ENCODE measurements at regions not wholly inside any gene's neighbourhood (a gene's known extent, or its start where the extent isn't known, plus 50 kb on each side); places are given as distances from the start of the nearest gene placed in this dataset.

GRCh38 chr11:41872426-41872825 lies 413.0 kb upstream of the LRRC4C start:
- Mint-ChIP-seq H3K9me3 (peaks cover under 1 to 23% (median 9%) of the 10 kb centered on the region in 11 donors), H3K36me3 (no peaks in the 10 kb centered on the region), H3K4me1 (no peaks in the 10 kb centered on the region), H3K27me3 (no peaks in the 10 kb centered on the region), H3K27ac (no peak overlapping the region), H3K4me3 (no peak overlapping the region)
- ChIA-PET POLR2A (no interaction called here), CTCF (no interaction called here)
- Histone ChIP-seq H3K9me3 (ENCODE audit: control insufficient read depth in 2 of 3, low read length in 3 of 3) (peaks cover 0 to 7% (median 0%) of the 10 kb centered on the region in 3 experiments), H3K4me3 (ENCODE audit: low read length) (no peak overlapping the region), H3K36me3 (ENCODE audit: control insufficient read depth in 2 of 3, insufficient read depth in 3 of 3, low read length in 3 of 3) (no peaks in the 10 kb centered on the region), H3K27ac (ENCODE audit: low read depth, low read length) (no peak overlapping the region), H3K4me1 (ENCODE audit: control insufficient read depth in 2 of 2, insufficient read depth in 2 of 2, low read length in 2 of 2) (no peaks in the 10 kb centered on the region), H3K27me3 (ENCODE audit: control insufficient read depth in 2 of 2, insufficient read depth in 2 of 2, low read length in 2 of 2) (no peaks in the 10 kb centered on the region)
- intact Hi-C loops (cut with micrococcal nuclease) = no loop called here
- ATAC-seq (no peak), DNase-seq (no peak)

GRCh38 chr11:41872870-41873269 lies 413.4 kb upstream of the LRRC4C start:
- no peak overlapping the region for H3K4me3 ChIP-seq (ENCODE audit: low read length)
- DNase-seq = no peak
- no peak overlapping the region for H3K27ac ChIP-seq (ENCODE audit: low read depth, low read length)
- H3K4me3 Mint-ChIP-seq = no peak overlapping the region
- no peaks in the 10 kb centered on the region for H3K27me3 Mint-ChIP-seq
- intact Hi-C loops (cut with micrococcal nuclease) = no loop called here
- peaks cover 0 to 7% (median 0%) of the 10 kb centered on the region in 3 experiments for H3K9me3 ChIP-seq (ENCODE audit: control insufficient read depth in 2 of 3, low read length in 3 of 3)
- no peaks in the 10 kb centered on the region for H3K4me1 ChIP-seq (ENCODE audit: control insufficient read depth in 2 of 2, insufficient read depth in 2 of 2, low read length in 2 of 2)
- no peaks in the 10 kb centered on the region for H3K27me3 ChIP-seq (ENCODE audit: control insufficient read depth in 2 of 2, insufficient read depth in 2 of 2, low read length in 2 of 2)
- H3K4me1 Mint-ChIP-seq = no peaks in the 10 kb centered on the region
- no peaks in the 10 kb centered on the region for H3K36me3 ChIP-seq (ENCODE audit: control insufficient read depth in 2 of 3, insufficient read depth in 3 of 3, low read length in 3 of 3)
- ATAC-seq = no peak
- H3K36me3 Mint-ChIP-seq = no peaks in the 10 kb centered on the region
- ChIA-PET POLR2A (no interaction called here), CTCF (no interaction called here)
- H3K27ac Mint-ChIP-seq = no peak overlapping the region
- peaks cover 2 to 27% (median 13%) of the 10 kb centered on the region in 11 donors for H3K9me3 Mint-ChIP-seq

- Mint-ChIP-seq H3K4me3 (no peak overlapping the region), H3K4me1 (no peaks in the 10 kb centered on the region), H3K27ac (no peak overlapping the region), H3K36me3 (no peaks in the 10 kb centered on the region), H3K9me3 (peaks cover 5 to 51% (median 18%) of the 10 kb centered on the region in 11 donors), H3K27me3 (no peaks in the 10 kb centered on the region)
- Histone ChIP-seq H3K4me1 (ENCODE audit: control insufficient read depth in 2 of 2, insufficient read depth in 2 of 2, low read length in 2 of 2) (no peaks in the 10 kb centered on the region), H3K36me3 (ENCODE audit: control insufficient read depth in 2 of 3, insufficient read depth in 3 of 3, low read length in 3 of 3) (no peaks in the 10 kb centered on the region), H3K27me3 (ENCODE audit: control insufficient read depth in 2 of 2, insufficient read depth in 2 of 2, low read length in 2 of 2) (no peaks in the 10 kb centered on the region), H3K27ac (ENCODE audit: low read depth, low read length) (no peak overlapping the region), H3K9me3 (ENCODE audit: control insufficient read depth in 2 of 3, low read length in 3 of 3) (no peaks in the 10 kb centered on the region), H3K4me3 (ENCODE audit: low read length) (no peak overlapping the region)
- CTCF ChIA-PET = no interaction called here
- POLR2A ChIA-PET = no interaction called here
- DNase-seq (no peak), ATAC-seq (no peak)
- intact Hi-C loops (cut with micrococcal nuclease) = no loop called here
Measured at GRCh38 chr11:41878095-41878494, 418.6 kb upstream of the LRRC4C start.

- ATAC-seq = no peak
Measured at GRCh38 chr11:41879214-41879613, 419.8 kb upstream of the LRRC4C start.

GRCh38 chr11:41895081-41895480 lies 435.6 kb upstream of the LRRC4C start:
- H3K36me3 ChIP-seq (ENCODE audit: control insufficient read depth in 2 of 3, insufficient read depth in 3 of 3, low read length in 3 of 3) = no peaks in the 10 kb centered on the region
- CTCF ChIA-PET = no interaction called here

More at GRCh38 chr11:41879214-41879613, 419.8 kb upstream of the LRRC4C start:
- no peak overlapping the region for H3K27ac Mint-ChIP-seq
- intact Hi-C loops (cut with micrococcal nuclease) = no loop called here
- Histone ChIP-seq H3K9me3 (ENCODE audit: control insufficient read depth in 2 of 3, low read length in 3 of 3) (no peaks in the 10 kb centered on the region), H3K4me3 (ENCODE audit: low read length) (no peak overlapping the region), H3K27me3 (ENCODE audit: control insufficient read depth in 2 of 2, insufficient read depth in 2 of 2, low read length in 2 of 2) (no peaks in the 10 kb centered on the region), H3K27ac (ENCODE audit: low read depth, low read length) (no peak overlapping the region), H3K36me3 (ENCODE audit: control insufficient read depth in 2 of 3, insufficient read depth in 3 of 3, low read length in 3 of 3) (no peaks in the 10 kb centered on the region), H3K4me1 (ENCODE audit: control insufficient read depth in 2 of 2, insufficient read depth in 2 of 2, low read length in 2 of 2) (no peaks in the 10 kb centered on the region)
- no peaks in the 10 kb centered on the region for H3K27me3 Mint-ChIP-seq
- no peaks in the 10 kb centered on the region for H3K4me1 Mint-ChIP-seq
- H3K36me3 Mint-ChIP-seq = no peaks in the 10 kb centered on the region
- POLR2A ChIA-PET = no interaction called here
- DNase-seq = no peak
- CTCF ChIA-PET = no interaction called here
- H3K9me3 Mint-ChIP-seq = peaks cover 5 to 45% (median 15%) of the 10 kb centered on the region in 11 donors
- no peak overlapping the region for H3K4me3 Mint-ChIP-seq

GRCh38 chr11:41897991-41898390 lies 438.5 kb upstream of the LRRC4C start:
- H3K4me3 Mint-ChIP-seq = no peak overlapping the region
- Histone ChIP-seq H3K27ac (ENCODE audit: low read depth, low read length) (no peak overlapping the region), H3K36me3 (ENCODE audit: control insufficient read depth in 2 of 3, insufficient read depth in 3 of 3, low read length in 3 of 3) (no peaks in the 10 kb centered on the region), H3K9me3 (ENCODE audit: control insufficient read depth in 2 of 3, low read length in 3 of 3) (peaks cover 0 to 4% (median 0%) of the 10 kb centered on the region in 3 experiments), H3K27me3 (ENCODE audit: control insufficient read depth in 2 of 2, insufficient read depth in 2 of 2, low read length in 2 of 2) (no peaks in the 10 kb centered on the region), H3K4me3 (ENCODE audit: low read length) (no peak overlapping the region), H3K4me1 (ENCODE audit: control insufficient read depth in 2 of 2, insufficient read depth in 2 of 2, low read length in 2 of 2) (no peaks in the 10 kb centered on the region)
- DNase-seq (no peak), ATAC-seq (no peak)
- H3K36me3 Mint-ChIP-seq = no peaks in the 10 kb centered on the region
- H3K4me1 Mint-ChIP-seq = no peaks in the 10 kb centered on the region
- peaks cover 0 to 18% (median 7%) of the 10 kb centered on the region in 11 donors for H3K9me3 Mint-ChIP-seq
- ChIA-PET POLR2A (no interaction called here), CTCF (no interaction called here)
- intact Hi-C loops (cut with micrococcal nuclease) = no loop called here
- H3K27me3 Mint-ChIP-seq = no peaks in the 10 kb centered on the region
- H3K27ac Mint-ChIP-seq = no peak overlapping the region

More at GRCh38 chr11:41895081-41895480, 435.6 kb upstream of the LRRC4C start:
- ATAC-seq = no peak
- H3K36me3 Mint-ChIP-seq = no peaks in the 10 kb centered on the region
- no peaks in the 10 kb centered on the region for H3K4me1 Mint-ChIP-seq
- Histone ChIP-seq H3K27me3 (ENCODE audit: control insufficient read depth in 2 of 2, insufficient read depth in 2 of 2, low read length in 2 of 2) (no peaks in the 10 kb centered on the region), H3K4me1 (ENCODE audit: control insufficient read depth in 2 of 2, insufficient read depth in 2 of 2, low read length in 2 of 2) (no peaks in the 10 kb centered on the region), H3K27ac (ENCODE audit: low read depth, low read length) (no peak overlapping the region), H3K4me3 (ENCODE audit: low read length) (no peak overlapping the region), H3K9me3 (ENCODE audit: control insufficient read depth in 2 of 3, low read length in 3 of 3) (no peaks in the 10 kb centered on the region)
- POLR2A ChIA-PET = no interaction called here
- DNase-seq = no peak
- H3K9me3 Mint-ChIP-seq = peaks cover 0 to 13% (median 5%) of the 10 kb centered on the region in 11 donors
- no peaks in the 10 kb centered on the region for H3K27me3 Mint-ChIP-seq
- intact Hi-C loops (cut with micrococcal nuclease) = no loop called here
- H3K27ac Mint-ChIP-seq = no peak overlapping the region
- no peak overlapping the region for H3K4me3 Mint-ChIP-seq

GRCh38 chr11:41917900-41918299 lies 458.4 kb upstream of the LRRC4C start:
- no peak for DNase-seq
- H3K4me3 Mint-ChIP-seq = no peak overlapping the region
- Histone ChIP-seq H3K9me3 (ENCODE audit: control insufficient read depth in 2 of 3, low read length in 3 of 3) (peaks cover 0 to 5% (median 0%) of the 10 kb centered on the region in 3 experiments), H3K4me3 (ENCODE audit: low read length) (no peak overlapping the region), H3K27me3 (ENCODE audit: control insufficient read depth in 2 of 2, insufficient read depth in 2 of 2, low read length in 2 of 2) (no peaks in the 10 kb centered on the region), H3K27ac (ENCODE audit: low read depth, low read length) (no peak overlapping the region), H3K36me3 (ENCODE audit: control insufficient read depth in 2 of 3, insufficient read depth in 3 of 3, low read length in 3 of 3) (no peaks in the 10 kb centered on the region), H3K4me1 (ENCODE audit: control insufficient read depth in 2 of 2, insufficient read depth in 2 of 2, low read length in 2 of 2) (no peaks in the 10 kb centered on the region)
- H3K36me3 Mint-ChIP-seq = no peaks in the 10 kb centered on the region
- ChIA-PET CTCF (no interaction called here), POLR2A (no interaction called here)
- no peaks in the 10 kb centered on the region for H3K4me1 Mint-ChIP-seq
- no peak for ATAC-seq
- no peaks in the 10 kb centered on the region for H3K27me3 Mint-ChIP-seq
- peaks cover 0 to 45% (median 23%) of the 10 kb centered on the region in 11 donors for H3K9me3 Mint-ChIP-seq
- intact Hi-C loops (cut with micrococcal nuclease) = no loop called here
- no peak overlapping the region for H3K27ac Mint-ChIP-seq

All from naive thymus-derived CD4-positive, alpha-beta T cell (primary cell).